Muscle layer of colon (tissue), 2 donors: ENCODE measurements at regions not wholly inside any gene's neighbourhood (a gene's known extent, or its start where the extent isn't known, plus 50 kb on each side); places are given as distances from the start of the nearest gene placed in this dataset.

Experiments
- H3K27ac ChIP-seq: one replicate; pipeline ENCODE4 v1.7.0; 2013; ENCODE audit warnings: low read depth, mild to moderate bottlenecking, low read length, moderate library complexity
- H3K27me3 ChIP-seq, 2 donors: one replicate each; pipeline ENCODE4 v1.7.0; 2013; ENCODE audit warnings: low read length in 2 of 2, mild to moderate bottlenecking in 2 of 2; ENCODE audit not compliant: insufficient read depth in 2 of 2, control insufficient read depth in 1 of 2
- H3K36me3 ChIP-seq: one replicate; pipeline ENCODE4 v1.7.0; 2013; ENCODE audit warnings: mild to moderate bottlenecking, low read length; ENCODE audit not compliant: insufficient read depth
- H3K4me1 ChIP-seq: one replicate; pipeline ENCODE4 v1.7.0; 2013; ENCODE audit warnings: mild to moderate bottlenecking, low read length; ENCODE audit not compliant: insufficient read depth
- H3K4me3 ChIP-seq, 2 donors: one replicate each; pipeline ENCODE4 v1.7.0; 2013; ENCODE audit warnings: low read length in 2 of 2, low read depth in 1 of 2, mild to moderate bottlenecking in 1 of 2, moderate library complexity in 1 of 2
- H3K9ac ChIP-seq: one replicate; pipeline ENCODE4 v1.7.0; 2013; ENCODE audit warnings: low read length
- H3K9me3 ChIP-seq: one replicate; pipeline ENCODE4 v1.7.0; 2013; ENCODE audit warnings: mild to moderate bottlenecking, low read length
- donor health status: abdominal sarcoma.
- donor health status: Adenocarcinoma of cecum.

GRCh38 chr4:1517592-1518411, 111.6 kb upstream of the NKX1-1 start:
- Histone ChIP-seq H3K36me3 (no peaks in the 10 kb centered on the region), H3K4me1 (no peaks in the 10 kb centered on the region), H3K9me3 (no peaks in the 10 kb centered on the region), H3K9ac (no peak overlapping the region), H3K27ac (no peak overlapping the region), H3K27me3 (peaks cover 7 to 55% of the 10 kb centered on the region in 2 donors), H3K4me3 (no peak overlapping the region)

DNA sequence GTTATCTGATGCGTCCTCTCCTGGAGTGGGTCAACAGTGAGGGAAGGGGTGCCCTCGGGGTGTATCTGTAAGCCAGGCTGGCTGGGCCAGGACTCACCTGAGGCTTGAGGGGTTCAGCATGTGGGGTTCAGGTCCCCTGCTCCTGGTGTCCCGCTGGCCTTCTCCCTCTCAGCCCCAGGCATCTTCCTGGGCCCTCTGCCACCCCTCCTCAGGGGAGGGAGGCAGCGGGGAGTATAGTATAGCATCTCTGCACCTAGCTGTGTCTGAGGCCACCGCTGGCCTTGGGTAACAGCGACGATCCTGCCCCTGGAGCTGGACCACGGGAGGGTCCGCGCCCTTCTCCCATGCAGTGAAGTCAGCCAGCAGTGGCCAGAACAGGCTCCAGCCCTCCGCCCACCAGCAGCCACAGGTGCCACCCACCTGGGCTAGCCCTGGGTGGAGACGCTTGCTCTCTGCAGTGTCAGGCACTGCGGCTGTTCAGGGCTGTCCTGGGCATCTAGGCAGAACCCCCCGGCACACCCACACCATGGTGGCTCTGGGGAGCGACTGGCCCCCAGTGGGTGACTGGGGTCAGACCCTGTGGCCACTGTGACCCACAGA, 110.7 kb upstream of the NKX1-1 start:
- Histone ChIP-seq H3K4me3 (no peak overlapping the region), H3K9ac (no peak overlapping the region), H3K4me1 (no peaks in the 10 kb centered on the region), H3K27me3 (peaks cover 7 to 63% of the 10 kb centered on the region in 2 donors), H3K27ac (no peak overlapping the region), H3K36me3 (no peaks in the 10 kb centered on the region), H3K9me3 (no peaks in the 10 kb centered on the region)

GRCh38 chr4:1516261-1516660, 110.0 kb upstream of the NKX1-1 start:
- H3K9me3 ChIP-seq, result no peaks in the 10 kb centered on the region
- H3K9ac ChIP-seq, result no peak overlapping the region
- no peak overlapping the region for H3K27ac ChIP-seq
- H3K27me3 ChIP-seq, result peaks cover 7 to 63% of the 10 kb centered on the region in 2 donors
- H3K4me3 ChIP-seq, result no peak overlapping the region
- no peaks in the 10 kb centered on the region for H3K36me3 ChIP-seq
- no peaks in the 10 kb centered on the region for H3K4me1 ChIP-seq

- H3K4me3 ChIP-seq, result no peak overlapping the region
- no peaks in the 10 kb centered on the region for H3K4me1 ChIP-seq
- peaks cover 7 to 63% of the 10 kb centered on the region in 2 donors for H3K27me3 ChIP-seq
- no peak overlapping the region for H3K9ac ChIP-seq
- H3K36me3 ChIP-seq, result no peaks in the 10 kb centered on the region
- no peaks in the 10 kb centered on the region for H3K9me3 ChIP-seq
- H3K27ac ChIP-seq, result no peak overlapping the region
Measured at GRCh38 chr4:1515763-1516162, 109.5 kb upstream of the NKX1-1 start.

GRCh38 chr4:1515156-1515555, 108.9 kb upstream of the NKX1-1 start:
- no peak overlapping the region for H3K27ac ChIP-seq
- no peak overlapping the region for H3K9ac ChIP-seq
- H3K4me1 ChIP-seq, result no peaks in the 10 kb centered on the region

GRCh38 chr4:1514612-1515011, 108.4 kb upstream of the NKX1-1 start:
- H3K4me3 ChIP-seq, result no peak overlapping the region
- H3K27ac ChIP-seq, result no peak overlapping the region
- H3K9me3 ChIP-seq, result no peaks in the 10 kb centered on the region
- no peaks in the 10 kb centered on the region for H3K36me3 ChIP-seq
- H3K9ac ChIP-seq, result no peak overlapping the region
- H3K27me3 ChIP-seq, result peaks cover 7 to 57% of the 10 kb centered on the region in 2 donors
- H3K4me1 ChIP-seq, result no peaks in the 10 kb centered on the region

More at GRCh38 chr4:1515156-1515555, 108.9 kb upstream of the NKX1-1 start:
- Histone ChIP-seq H3K27me3 (peaks cover 7 to 62% of the 10 kb centered on the region in 2 donors), H3K36me3 (no peaks in the 10 kb centered on the region), H3K4me3 (no peak overlapping the region), H3K9me3 (no peaks in the 10 kb centered on the region)

- Histone ChIP-seq H3K4me1 (no peaks in the 10 kb centered on the region), H3K27me3 (peaks cover 7 to 51% of the 10 kb centered on the region in 2 donors), H3K9ac (no peak overlapping the region), H3K36me3 (no peaks in the 10 kb centered on the region), H3K4me3 (no peak overlapping the region), H3K9me3 (no peaks in the 10 kb centered on the region), H3K27ac (no peak overlapping the region)
Measured at GRCh38 chr4:1513936-1514483, 107.8 kb upstream of the NKX1-1 start.

GRCh38 chr4:1512738-1513660, 106.8 kb upstream of the NKX1-1 start:
- no peak overlapping the region for H3K9ac ChIP-seq

DNA sequence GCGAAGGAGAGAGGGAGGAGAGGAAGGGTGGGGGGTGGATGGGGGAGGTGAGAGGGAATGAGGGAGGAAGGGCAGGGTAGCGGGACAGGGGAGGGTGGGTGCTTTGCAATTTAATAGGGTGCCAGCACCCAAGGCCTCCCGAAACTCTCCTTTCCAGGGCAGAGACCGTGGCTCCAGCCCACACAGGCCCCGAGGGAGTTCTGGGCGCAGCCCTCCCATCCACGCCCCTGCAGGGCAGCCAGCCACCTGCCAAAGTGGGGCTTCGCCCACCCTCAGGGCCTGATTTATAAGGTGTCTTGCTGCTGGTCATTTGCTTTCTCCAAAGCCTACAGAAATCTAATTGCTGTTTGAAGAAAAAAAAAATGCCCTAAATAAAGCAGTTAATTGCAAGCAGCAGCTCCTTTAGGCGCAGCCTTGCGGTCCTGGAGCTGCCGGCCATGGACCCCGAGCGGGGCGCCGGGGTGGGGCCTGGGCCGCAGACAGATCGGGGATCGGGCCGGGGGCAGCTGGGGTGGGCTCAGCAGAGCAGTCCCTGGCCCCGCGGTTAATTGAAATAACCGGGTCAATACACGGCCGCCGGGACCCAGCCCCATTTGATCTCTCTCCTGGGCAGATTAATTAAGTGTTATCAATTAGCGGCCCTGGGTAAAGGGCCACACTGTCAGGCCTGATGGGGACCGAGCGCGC, 106.0 kb upstream of the NKX1-1 start:
- peaks cover 7 to 41% of the 10 kb centered on the region in 2 donors for H3K27me3 ChIP-seq
- no peaks in the 10 kb centered on the region for H3K4me1 ChIP-seq
- H3K4me3 ChIP-seq, result no peak overlapping the region
- no peaks in the 10 kb centered on the region for H3K36me3 ChIP-seq
- no peak overlapping the region for H3K27ac ChIP-seq
- H3K9ac ChIP-seq, result no peak overlapping the region
- no peaks in the 10 kb centered on the region for H3K9me3 ChIP-seq

More at GRCh38 chr4:1512738-1513660, 106.8 kb upstream of the NKX1-1 start:
- Histone ChIP-seq H3K36me3 (no peaks in the 10 kb centered on the region), H3K27me3 (peaks cover 7 to 49% of the 10 kb centered on the region in 2 donors), H3K9me3 (no peaks in the 10 kb centered on the region), H3K4me1 (no peaks in the 10 kb centered on the region), H3K4me3 (no peak overlapping the region), H3K27ac (no peak overlapping the region)

DNA sequence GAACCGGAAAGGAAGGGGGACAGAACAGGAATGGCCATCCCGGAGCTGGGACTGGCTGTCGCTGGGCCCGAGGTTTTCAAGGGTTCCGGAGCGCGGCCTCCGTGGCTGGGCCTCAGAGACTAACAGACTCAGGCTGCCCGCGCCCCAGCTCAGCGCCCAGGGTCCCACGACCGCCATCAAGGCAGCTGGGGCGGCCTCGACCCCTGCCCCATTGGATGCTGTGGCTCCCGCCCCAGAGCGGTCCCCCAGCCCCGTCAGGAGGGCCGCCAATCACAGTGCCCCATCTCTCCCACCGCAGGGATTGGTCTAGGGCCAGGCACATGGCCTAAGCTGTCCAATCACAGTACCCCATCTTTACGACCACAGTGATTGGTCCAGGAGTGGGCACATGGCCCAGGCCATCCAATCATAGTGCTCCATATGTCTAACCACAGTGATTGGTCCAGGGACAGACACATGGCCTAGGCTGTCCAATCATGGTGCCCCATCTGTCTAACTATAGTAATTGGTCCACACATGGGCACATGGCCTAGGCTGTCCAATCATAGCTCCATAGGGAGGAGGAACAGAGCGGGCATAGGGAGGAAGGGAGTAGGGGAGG, 105.3 kb upstream of the NKX1-1 start:
- no peak overlapping the region for H3K4me3 ChIP-seq
- no peak overlapping the region for H3K27ac ChIP-seq
- peaks cover 7 to 34% of the 10 kb centered on the region in 2 donors for H3K27me3 ChIP-seq

More for the DNA sequence above, 105.3 kb upstream of the NKX1-1 start:
- H3K9me3 ChIP-seq, result no peaks in the 10 kb centered on the region
- no peaks in the 10 kb centered on the region for H3K4me1 ChIP-seq
- H3K36me3 ChIP-seq, result no peaks in the 10 kb centered on the region
- H3K9ac ChIP-seq, result no peak overlapping the region
